ENCODE measurements at regions not wholly inside any gene's neighbourhood (a gene's known extent, or its start where the extent isn't known, plus 50 kb on each side); places are given as distances from the start of the nearest gene placed in this dataset.
"Not testable (repeated sequence)": the region's sequence is repeated elsewhere in the genome, so short reads cannot be mapped to it uniquely, and the experiment has no call there.

GRCh38 chr2:116761864-116762263 is 1052.6 kb upstream of the DDX18 start:
- no peak for DNase-seq (ENCODE audit: low read depth)

GRCh38 chr2:116769514-116769913 is 1045.0 kb upstream of the DDX18 start:
- no peak for DNase-seq (ENCODE audit: low read depth)

GRCh38 chr2:116776556-116776955 is 1037.9 kb upstream of the DDX18 start:
- DNase-seq (ENCODE audit: low read depth), result no peak

- DNase-seq (ENCODE audit: low read depth), result no peak
These were observed 1026.6 kb upstream of the DDX18 start for GRCh38 chr2:116787848-116788247.

GRCh38 chr2:116802671-116803070 is 1011.8 kb upstream of the DDX18 start:
- DNase-seq (ENCODE audit: low read depth), result no peak

GRCh38 chr2:116804901-116805300 is 1009.6 kb upstream of the DDX18 start:
- no peak for DNase-seq (ENCODE audit: low read depth)

GRCh38 chr2:116806505-116806904 is 1008.0 kb upstream of the DDX18 start:
- DNase-seq (ENCODE audit: low read depth), result not testable (repeated sequence)

GRCh38 chr2:116809109-116809508 is 1005.4 kb upstream of the DDX18 start:
- DNase-seq (ENCODE audit: low read depth), result no peak

- no peak for DNase-seq (ENCODE audit: low read depth)
These were observed 1004.4 kb upstream of the DDX18 start for GRCh38 chr2:116810071-116810470.

GRCh38 chr2:116810645-116811044 is 1003.8 kb upstream of the DDX18 start:
- no peak for DNase-seq (ENCODE audit: low read depth)

GRCh38 chr2:116819355-116819754 is 995.1 kb upstream of the DDX18 start:
- DNase-seq (ENCODE audit: low read depth), result no peak

- no peak for DNase-seq (ENCODE audit: low read depth)
These were observed 993.5 kb upstream of the DDX18 start for GRCh38 chr2:116820986-116821385.

GRCh38 chr2:116829543-116829942 is 984.9 kb upstream of the DDX18 start:
- DNase-seq (ENCODE audit: low read depth), result not testable (repeated sequence)

- DNase-seq (ENCODE audit: low read depth), result no peak
These were observed 982.3 kb upstream of the DDX18 start for GRCh38 chr2:116832148-116832547.

- no peak for DNase-seq (ENCODE audit: low read depth)
These were observed 981.4 kb upstream of the DDX18 start for GRCh38 chr2:116833052-116833451.

- no peak for DNase-seq (ENCODE audit: low read depth)
These were observed 972.3 kb upstream of the DDX18 start for GRCh38 chr2:116842164-116842563.

- no peak for DNase-seq (ENCODE audit: low read depth)
These were observed 954.8 kb upstream of the DDX18 start for GRCh38 chr2:116859708-116860107.

GRCh38 chr2:116874021-116874420 is 940.5 kb upstream of the DDX18 start:
- no peak for DNase-seq (ENCODE audit: low read depth)

GRCh38 chr2:116877274-116877673 is 937.2 kb upstream of the DDX18 start:
- no peak for DNase-seq (ENCODE audit: low read depth)

GRCh38 chr2:116877944-116878343 is 936.5 kb upstream of the DDX18 start:
- DNase-seq (ENCODE audit: low read depth), result no peak

- DNase-seq (ENCODE audit: low read depth), result no peak
These were observed 934.8 kb upstream of the DDX18 start for GRCh38 chr2:116879650-116880160.

GRCh38 chr2:116891191-116891590 is 923.3 kb upstream of the DDX18 start:
- no peak for DNase-seq (ENCODE audit: low read depth)

- DNase-seq (ENCODE audit: low read depth), result no peak
These were observed 903.0 kb upstream of the DDX18 start for GRCh38 chr2:116911540-116911939.

GRCh38 chr2:116915673-116916072 is 898.8 kb upstream of the DDX18 start:
- no peak for DNase-seq (ENCODE audit: low read depth)
